Neural crest cell (in vitro differentiated cells): ENCODE measurements at regions not wholly inside any gene's neighbourhood (a gene's known extent, or its start where the extent isn't known, plus 50 kb on each side); places are given as distances from the start of the nearest gene placed in this dataset.

Experiments used
- DNase-seq: peaks from one replicate; pipeline ENCODE4 v3.0.0; 2021; ENCODE audit warnings: low read depth, mixed read lengths, low spot score
- H3K27ac Mint-ChIP-seq: one replicate; pipeline ENCODE4 v1.8.0; 2021; ENCODE audit warnings: mild to moderate bottlenecking, mixed read lengths; ENCODE audit not compliant: unreplicated experiment
- H3K27me3 Mint-ChIP-seq: 2 replicates; pipeline ENCODE4 v1.8.0; 2021; ENCODE audit warnings: low read depth, mild to moderate bottlenecking, mixed read lengths
- H3K36me3 Mint-ChIP-seq: 2 replicates; pipeline ENCODE4 v1.8.0; 2021; ENCODE audit warnings: low read depth, mild to moderate bottlenecking, mixed read lengths
- H3K4me1 Mint-ChIP-seq: 2 replicates; pipeline ENCODE4 v1.8.0; 2021; ENCODE audit warnings: mixed read lengths
- H3K4me3 Mint-ChIP-seq: one replicate; pipeline ENCODE4 v1.8.0; 2021; ENCODE audit warnings: mild to moderate bottlenecking, mixed read lengths
- H3K9me3 Mint-ChIP-seq: 2 replicates; pipeline ENCODE4 v1.8.0; 2021; ENCODE audit warnings: mixed read lengths
- CTCF ChIP-seq: fragments of 200-600 bp; sonication (generic); conservative IDR thresholded peaks from 2 replicates; pipeline ENCODE4 v1.5.0; 2021; ENCODE audit warnings: antibody characterized with exemption, mild to moderate bottlenecking

GRCh38 chr12:19726592-19726991 is 287.3 kb downstream of the AEBP2 start:
- DNase-seq = no peak
- H3K9me3 Mint-ChIP-seq = no peaks in the 10 kb centered on the region
- no peak overlapping the region for H3K4me3 Mint-ChIP-seq
- peaks cover 2% of the 10 kb centered on the region for H3K36me3 Mint-ChIP-seq
- no peak overlapping the region for H3K27ac Mint-ChIP-seq
- H3K4me1 Mint-ChIP-seq = no peaks in the 10 kb centered on the region
- no peak for TF ChIP-seq CTCF
- no peaks in the 10 kb centered on the region for H3K27me3 Mint-ChIP-seq

GRCh38 chr12:19737019-19737418 is 297.7 kb downstream of the AEBP2 start:
- TF ChIP-seq CTCF = no peak
- Mint-ChIP-seq H3K9me3 (peaks cover 5% of the 10 kb centered on the region), H3K27me3 (no peaks in the 10 kb centered on the region), H3K36me3 (peaks cover 3% of the 10 kb centered on the region), H3K27ac (no peak overlapping the region), H3K4me1 (no peaks in the 10 kb centered on the region), H3K4me3 (no peak overlapping the region)
- no peak for DNase-seq

- TF ChIP-seq CTCF = peak; percentile 94
- peaks cover 5% of the 10 kb centered on the region for H3K9me3 Mint-ChIP-seq
- no peaks in the 10 kb centered on the region for H3K4me1 Mint-ChIP-seq
- H3K4me3 Mint-ChIP-seq = no peak overlapping the region
- H3K36me3 Mint-ChIP-seq = peaks cover 3% of the 10 kb centered on the region
- H3K27ac Mint-ChIP-seq = no peak overlapping the region
- no peaks in the 10 kb centered on the region for H3K27me3 Mint-ChIP-seq
- peak; percentile 56 for DNase-seq
These were observed 300.0 kb downstream of the AEBP2 start for GRCh38 chr12:19739195-19739776.

GRCh38 chr12:19740472-19741131 is 301.3 kb downstream of the AEBP2 start:
- no peaks in the 10 kb centered on the region for H3K36me3 Mint-ChIP-seq
- H3K4me1 Mint-ChIP-seq = no peaks in the 10 kb centered on the region
- H3K27me3 Mint-ChIP-seq = no peaks in the 10 kb centered on the region
- no peak for TF ChIP-seq CTCF
- H3K4me3 Mint-ChIP-seq = no peak overlapping the region
- no peak overlapping the region for H3K27ac Mint-ChIP-seq
- H3K9me3 Mint-ChIP-seq = no peaks in the 10 kb centered on the region
- no peak for DNase-seq

- H3K9me3 Mint-ChIP-seq = no peaks in the 10 kb centered on the region
- no peaks in the 10 kb centered on the region for H3K27me3 Mint-ChIP-seq
- no peak for TF ChIP-seq CTCF
- no peak for DNase-seq
- H3K4me1 Mint-ChIP-seq = no peaks in the 10 kb centered on the region
- no peaks in the 10 kb centered on the region for H3K36me3 Mint-ChIP-seq
- H3K27ac Mint-ChIP-seq = no peak overlapping the region
- H3K4me3 Mint-ChIP-seq = no peak overlapping the region
These were observed 301.8 kb downstream of the AEBP2 start for GRCh38 chr12:19741132-19741489.
